ENCODE measurements at regions not wholly inside any gene's neighbourhood (a gene's known extent, or its start where the extent isn't known, plus 50 kb on each side); places are given as distances from the start of the nearest gene placed in this dataset.

GRCh38 chr3:189404797-189405484, 226.2 kb upstream of the TP63 start:
- no peaks in the 10 kb centered on the region for H3K27me3 ChIP-seq (ENCODE audit: control insufficient read depth, insufficient read depth, low read length)
- 0 out of 2 replicates have a peak, but pooled peaks cover 3% of the 10 kb centered on the region for H3K9me3 ChIP-seq (ENCODE audit: control insufficient read depth, insufficient read depth, low read depth, low read length)
- CTCF ChIA-PET, result interaction anchor here (0.6 kb wide), 1 partner anchor 917 kb away, joined by 3 read pairs; the partner anchor contains the start of gene CLDN1
- in situ Hi-C loops (cut with HindIII; ENCODE audit: low pct_unique_long_range_greater_than_20kb, low sequenced_read_pairs) (no loop called here), intact Hi-C loops (cut with micrococcal nuclease; ENCODE audit: unreplicated experiment) (no loop called here)
- no peak overlapping the region for H3K4me3 ChIP-seq (ENCODE audit: low read depth in 2 of 2, low read length in 2 of 2)
- ATAC-seq (no peak), DNase-seq (ENCODE audit: low read depth, low spot score) (no peak)
- no peak overlapping the region for H3K27ac ChIP-seq (ENCODE audit: low read length)
- H3K36me3 ChIP-seq (ENCODE audit: control insufficient read depth, insufficient read depth, low read length), result no peaks in the 10 kb centered on the region
- no TSS peak for BruUV-seq (replicated peaks)
- TF ChIP-seq POLR2AphosphoS5 (IDR thresholded peaks at IDR 0.05; ENCODE audit: low read depth, low read length), result no peak
- no peak for TF ChIP-seq TCF7L2 (IDR thresholded peaks at IDR 0.05; ENCODE audit: low read depth, low read length)
- no peak for TF ChIP-seq SIN3A (IDR thresholded peaks at IDR 0.05; ENCODE audit: borderline replicate concordance, insufficient read depth, low read depth, low read length)
- no peak for TF ChIP-seq REST (IDR thresholded peaks at IDR 0.05; ENCODE audit: insufficient read depth in 1 of 2, low read depth in 2 of 2, low read length in 1 of 2)
- no peak for TF ChIP-seq CTCF (IDR thresholded peaks at IDR 0.05)
- POLR2A ChIA-PET, result no interaction called here
- H3K4me1 ChIP-seq (ENCODE audit: control insufficient read depth, insufficient read depth, low read length), result no peaks in the 10 kb centered on the region

- H3K27ac ChIP-seq (ENCODE audit: low read length), result no peak overlapping the region
- no peak for ATAC-seq
- in situ Hi-C loops (cut with HindIII; ENCODE audit: low pct_unique_long_range_greater_than_20kb, low sequenced_read_pairs), result no loop called here
- intact Hi-C loops (cut with micrococcal nuclease; ENCODE audit: unreplicated experiment), result no loop called here
- ChIA-PET POLR2A (no interaction called here), CTCF (no interaction called here)
- H3K36me3 ChIP-seq (ENCODE audit: control insufficient read depth, insufficient read depth, low read length), result no peaks in the 10 kb centered on the region
- no peak for TF ChIP-seq POLR2AphosphoS5 (IDR thresholded peaks at IDR 0.05; ENCODE audit: low read depth, low read length)
- TF ChIP-seq SIN3A (IDR thresholded peaks at IDR 0.05; ENCODE audit: borderline replicate concordance, insufficient read depth, low read depth, low read length), result no peak
- TF ChIP-seq TCF7L2 (IDR thresholded peaks at IDR 0.05; ENCODE audit: low read depth, low read length), result no peak
- TF ChIP-seq REST (IDR thresholded peaks at IDR 0.05; ENCODE audit: insufficient read depth in 1 of 2, low read depth in 2 of 2, low read length in 1 of 2), result no peak
- no peak for TF ChIP-seq CTCF (IDR thresholded peaks at IDR 0.05)
- H3K4me1 ChIP-seq (ENCODE audit: control insufficient read depth, insufficient read depth, low read length), result no peaks in the 10 kb centered on the region
- DNase-seq (ENCODE audit: low read depth, low spot score), result no peak
- H3K4me3 ChIP-seq (ENCODE audit: low read depth in 2 of 2, low read length in 2 of 2), result no peak overlapping the region
- H3K27me3 ChIP-seq (ENCODE audit: control insufficient read depth, insufficient read depth, low read length), result no peaks in the 10 kb centered on the region
- 0 out of 2 replicates have a peak, but pooled peaks cover 3% of the 10 kb centered on the region for H3K9me3 ChIP-seq (ENCODE audit: control insufficient read depth, insufficient read depth, low read depth, low read length)
- no TSS peak for BruUV-seq (replicated peaks)
These were observed 225.0 kb upstream of the TP63 start for GRCh38 chr3:189406148-189406547.
